G401 (cell line): ENCODE measurements at regions not wholly inside any gene's neighbourhood (a gene's known extent, or its start where the extent isn't known, plus 50 kb on each side); places are given as distances from the start of the nearest gene placed in this dataset.
A peak's percentile ranks its signal among the peaks of the same experiment; 100 is the strongest.
"Not testable (repeated sequence)": the region's sequence is repeated elsewhere in the genome, so short reads cannot be mapped to it uniquely, and the experiment has no call there.

Source experiments
- DNase-seq: peaks from one replicate; pipeline ENCODE4 v3.0.0-alpha.2; 2015; ENCODE audit warnings: low spot score
- in situ Hi-C: cut with HindIII; loops from 2 replicates; pipeline ENCODE4 v1.10.0; 2016; ENCODE audit warnings: low sequenced_read_pairs, mixed read lengths

GRCh38 chr13:44854313-44855060, 134.8 kb downstream of the NUFIP1 start:
- DNase-seq: no peak
- in situ Hi-C loops: no loop called here

- in situ Hi-C loops: no loop called here
Measured at GRCh38 chr13:44853641-44854040, 135.6 kb downstream of the NUFIP1 start.

GRCh38 chr13:44848920-44849676, 140.2 kb downstream of the NUFIP1 start:
- DNase-seq: peak; percentile 8
- in situ Hi-C loops: no loop called here

More at GRCh38 chr13:44853641-44854040, 135.6 kb downstream of the NUFIP1 start:
- no peak for DNase-seq

- DNase-seq, in situ Hi-C loops: not testable (repeated sequence)
Measured at GRCh38 chr13:44845281-44846058, 143.8 kb downstream of the NUFIP1 start.

GRCh38 chr13:44844786-44845185, 144.5 kb downstream of the NUFIP1 start:
- no peak for DNase-seq
- in situ Hi-C loops: no loop called here

GRCh38 chr13:44843403-44843802, 145.9 kb downstream of the NUFIP1 start:
- DNase-seq: no peak
- in situ Hi-C loops: no loop called here

- DNase-seq: no peak
- in situ Hi-C loops: no loop called here
Measured at GRCh38 chr13:44842158-44842557, 147.1 kb downstream of the NUFIP1 start.

GRCh38 chr13:44840131-44840530, 149.1 kb downstream of the NUFIP1 start:
- in situ Hi-C loops: no loop called here

GRCh38 chr13:44837250-44837649, 152.0 kb downstream of the NUFIP1 start:
- DNase-seq: no peak
- in situ Hi-C loops: no loop called here

More at GRCh38 chr13:44840131-44840530, 149.1 kb downstream of the NUFIP1 start:
- no peak for DNase-seq

GRCh38 chr13:44834404-44834803, 154.9 kb downstream of the NUFIP1 start:
- in situ Hi-C loops: no loop called here
- DNase-seq: no peak

- no peak for DNase-seq
- in situ Hi-C loops: no loop called here
Measured at GRCh38 chr13:44833626-44834025, 155.6 kb downstream of the NUFIP1 start.

- in situ Hi-C loops: no loop called here
- DNase-seq: no peak
Measured at GRCh38 chr13:44833139-44833538, 156.1 kb downstream of the NUFIP1 start.

- DNase-seq: no peak
- in situ Hi-C loops: no loop called here
Measured at GRCh38 chr13:44826591-44827350, 162.5 kb downstream of the NUFIP1 start.

- in situ Hi-C loops: no loop called here
- DNase-seq: no peak
Measured at GRCh38 chr13:44825953-44826352, 163.3 kb downstream of the NUFIP1 start.

GRCh38 chr13:44823555-44823954, 165.7 kb downstream of the NUFIP1 start:
- in situ Hi-C loops, DNase-seq: not testable (repeated sequence)

- in situ Hi-C loops: no loop called here
- no peak for DNase-seq
Measured at GRCh38 chr13:44822291-44822690, 167.0 kb downstream of the NUFIP1 start.

- DNase-seq: no peak
- in situ Hi-C loops: no loop called here
Measured at GRCh38 chr13:44819772-44820171, 169.5 kb downstream of the NUFIP1 start.

GRCh38 chr13:44819245-44819644, 170.0 kb downstream of the NUFIP1 start:
- in situ Hi-C loops: no loop called here
- DNase-seq: no peak

GRCh38 chr13:44818428-44818827, 170.8 kb downstream of the NUFIP1 start:
- DNase-seq: no peak
- in situ Hi-C loops: no loop called here
